ENCODE measurements at regions not wholly inside any gene's neighbourhood (a gene's known extent, or its start where the extent isn't known, plus 50 kb on each side); places are given as distances from the start of the nearest gene placed in this dataset.

GRCh38 chr7:88647825-88648224 lies 111.7 kb upstream of the ZNF804B start:
- CTCF ChIA-PET = interaction anchor here (0.7 kb wide), 1 partner anchor 100 kb away, joined by 3 read pairs; no protein-coding TSS in a partner anchor
- dilution Hi-C loops (cut with MboI; ENCODE audit: extremely low pct_ligation_motif_present, low sequenced_read_pairs) = no loop called here

More at GRCh38 chr7:88647825-88648224, 111.7 kb upstream of the ZNF804B start:
- TF ChIP-seq POLR2AphosphoS5 (IDR thresholded peaks at IDR 0.05; ENCODE audit: insufficient read depth, low read depth, low read length) (no peak), EZH2 (IDR thresholded peaks at IDR 0.05; ENCODE audit: borderline replicate concordance, low read depth, low read length, severe bottlenecking) (no peak), CTCF (IDR thresholded peaks at IDR 0.05; ENCODE audit: extremely low read depth in 1 of 2, insufficient read depth in 1 of 2, low read depth in 1 of 2, low read length in 2 of 2) (no peak), GATA2 (IDR thresholded peaks at IDR 0.05; ENCODE audit: insufficient read depth, insufficient read length, low read depth, low read length) (no peak), JUN (IDR thresholded peaks at IDR 0.05; ENCODE audit: borderline replicate concordance, insufficient read depth, insufficient read length, low read depth) (no peak), MYC (IDR thresholded peaks at IDR 0.05; ENCODE audit: low read depth, low read length) (no peak), POLR2A (IDR thresholded peaks at IDR 0.05; ENCODE audit: low read depth, low read length) (no peak)
- TF ChIP-seq, protein P1, sequence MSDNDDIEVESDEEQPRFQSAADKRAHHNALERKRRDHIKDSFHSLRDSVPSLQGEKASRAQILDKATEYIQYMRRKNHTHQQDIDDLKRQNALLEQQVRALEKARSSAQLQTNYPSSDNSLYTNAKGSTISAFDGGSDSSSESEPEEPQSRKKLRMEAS (IDR thresholded peaks at IDR 0.05; ENCODE audit: insufficient read depth, insufficient read length) = no peak
- no peaks in the 10 kb centered on the region for H3K79me2 ChIP-seq (ENCODE audit: control insufficient read depth, insufficient read depth, low read length)
- POLR2A ChIA-PET = no interaction called here
- no peaks in the 10 kb centered on the region for H3K36me3 ChIP-seq (ENCODE audit: control insufficient read depth in 2 of 2, extremely low read depth in 1 of 2, insufficient read depth in 2 of 2, low read length in 2 of 2)
- no peak overlapping the region for H3K4me2 ChIP-seq (ENCODE audit: insufficient read depth, low read length)
- no peaks in the 10 kb centered on the region for H4K20me1 ChIP-seq (replicated peaks; ENCODE audit: control insufficient read depth, extremely low read depth, insufficient read depth, low read length)
- no peak overlapping the region for H3K9ac ChIP-seq (replicated peaks; ENCODE audit: extremely low read depth, insufficient read depth, low read length)
- no peaks in the 10 kb centered on the region for H3K27me3 ChIP-seq (ENCODE audit: control insufficient read depth in 2 of 2, insufficient read depth in 2 of 2, low read length in 2 of 2)
- no peaks in the 10 kb centered on the region for H3K9me1 ChIP-seq (replicated peaks; ENCODE audit: control insufficient read depth, extremely low read depth, insufficient read depth, low read length)
- intact Hi-C loops (cut with micrococcal nuclease) = no loop called here
- no peak overlapping the region for H3K4me3 ChIP-seq (replicated peaks in 1 of 3; ENCODE audit: insufficient read depth in 1 of 3, low read depth in 1 of 3, low read length in 3 of 3)
- H3K4me1 ChIP-seq (ENCODE audit: control insufficient read depth, extremely low read depth, insufficient read depth, low read length) = no peaks in the 10 kb centered on the region
- H3K27ac ChIP-seq (ENCODE audit: insufficient read depth, low read depth, low read length) = no peak overlapping the region
- no peak overlapping the region for H2AFZ ChIP-seq (ENCODE audit: low read depth, low read length)
- H3K9me3 ChIP-seq (replicated peaks; ENCODE audit: control insufficient read depth, insufficient read depth, low read length) = no peaks in the 10 kb centered on the region
- DNase-seq (ENCODE audit: low read depth, low spot score) (no peak), FAIRE-seq (no peak)
- no TSS peak for BruUV-seq (replicated peaks)
